Central memory CD8-positive, alpha-beta T cell (primary cell): ENCODE measurements at regions not wholly inside any gene's neighbourhood (a gene's known extent, or its start where the extent isn't known, plus 50 kb on each side); places are given as distances from the start of the nearest gene placed in this dataset.

Experiments
- ATAC-seq: fragments of 150-1000 bp; cut with Tn5 transposase; replicated peaks from 2 replicates; pipeline ENCODE4 v1.10.0; 2022; ENCODE audit warnings: mild to moderate bottlenecking, moderate FRiP score, moderate number of reproducible peaks; ENCODE audit not compliant: poor library complexity, severe bottlenecking; ENCODE audit errors: extremely low read depth
- DNase-seq, 2 donors: peaks; one replicate each; pipeline ENCODE4 v3.0.0; 2021; ENCODE audit warnings: low spot score in 2 of 2
- H3K27ac Mint-ChIP-seq: one replicate; pipeline ENCODE4 v1.8.0; 2022; ENCODE audit warnings: low read depth, mild to moderate bottlenecking, moderate library complexity, mixed read lengths
- H3K27me3 Mint-ChIP-seq: one replicate; pipeline ENCODE4 v1.8.0; 2022; ENCODE audit warnings: mixed read lengths
- H3K36me3 Mint-ChIP-seq: one replicate; pipeline ENCODE4 v1.8.0; 2022; ENCODE audit warnings: mild to moderate bottlenecking, moderate library complexity, mixed read lengths; ENCODE audit not compliant: insufficient read depth
- H3K4me1 Mint-ChIP-seq: one replicate; pipeline ENCODE4 v1.8.0; 2022; ENCODE audit warnings: mixed read lengths
- H3K4me3 Mint-ChIP-seq: one replicate; pipeline ENCODE4 v1.8.0; 2022; ENCODE audit warnings: mild to moderate bottlenecking, moderate library complexity, mixed read lengths
- H3K9me3 Mint-ChIP-seq: one replicate; pipeline ENCODE4 v1.8.0; 2022; ENCODE audit warnings: mixed read lengths

- no peak for ATAC-seq
These were observed 51.7 kb upstream of the GPM6B start for GRCh38 chrX:13868591-13868990.

More at GRCh38 chrX:13868591-13868990, 51.7 kb upstream of the GPM6B start:
- no peaks in the 10 kb centered on the region for H3K36me3 Mint-ChIP-seq
- H3K9me3 Mint-ChIP-seq: no peaks in the 10 kb centered on the region
- H3K27me3 Mint-ChIP-seq: peaks cover 19% of the 10 kb centered on the region
- no peaks in the 10 kb centered on the region for H3K4me1 Mint-ChIP-seq
- H3K27ac Mint-ChIP-seq: no peak overlapping the region
- no peak for DNase-seq
- H3K4me3 Mint-ChIP-seq: no peak overlapping the region
